ENCODE measurements at regions not wholly inside any gene's neighbourhood (a gene's known extent, or its start where the extent isn't known, plus 50 kb on each side); places are given as distances from the start of the nearest gene placed in this dataset.

GRCh38 chr6:119760046-119760445, 410.5 kb upstream of the MAN1A1 start:
- Histone ChIP-seq H3K79me2 (ENCODE audit: control insufficient read depth, insufficient read depth, low read length) (no peaks in the 10 kb centered on the region), H2AFZ (ENCODE audit: low read depth, low read length) (no peak overlapping the region), H3K9ac (ENCODE audit: insufficient read depth in 1 of 2, low read depth in 2 of 2, low read length in 2 of 2) (no peak overlapping the region), H3K27ac (ENCODE audit: extremely low read depth, low read depth, low read length) (no peak overlapping the region), H3K4me2 (ENCODE audit: insufficient read depth, low read length) (no peak overlapping the region), H3K4me1 (replicated peaks in 1 of 2; ENCODE audit: control insufficient read depth in 2 of 2, insufficient read depth in 2 of 2, low read length in 2 of 2) (no peaks in the 10 kb centered on the region), H4K20me1 (replicated peaks; ENCODE audit: control insufficient read depth, insufficient read depth, low read length) (no peaks in the 10 kb centered on the region), H3K36me3 (ENCODE audit: control insufficient read depth, insufficient read depth, low read length) (no peaks in the 10 kb centered on the region), H3K9me3 (replicated peaks; ENCODE audit: control insufficient read depth, insufficient read depth, low read depth, low read length) (no peaks in the 10 kb centered on the region), H3K27me3 (ENCODE audit: control insufficient read depth in 2 of 2, insufficient read depth in 2 of 2, low read length in 2 of 2) (0 out of 5 replicates have a peak, but pooled peaks cover 0 to 10% of the 10 kb centered on the region in 2 experiments), H3K4me3 (no peak overlapping the region), H3K9me1 (ENCODE audit: control insufficient read depth, insufficient read depth, low read length) (no peaks in the 10 kb centered on the region)
- 0% methylated on average over 1 of the region's 1 CpG for WGBS (ENCODE audit: insufficient coverage, low coverage, missing lambda C conversion rate)
- intact Hi-C loops (cut with micrococcal nuclease): no loop called here
- in situ Hi-C loops (cut with MboI): no loop called here
- FAIRE-seq (no peak), ATAC-seq (no peak), DNase-seq (ENCODE audit: extremely low read depth in 1 of 4, low spot score in 3 of 4) (no peak)
- TF ChIP-seq ZEB2 (IDR thresholded peaks at IDR 0.05) (no peak), ZNF124 (CRISPR knock-in tag; IDR thresholded peaks at IDR 0.05) (no peak)
- BruUV-seq (replicated peaks): no TSS peak
- ChIA-PET CTCF (ENCODE audit: low intra/inter-chr PET ratio) (no interaction called here), POLR2A (no interaction called here)

GRCh38 chr6:119758385-119758784, 408.8 kb upstream of the MAN1A1 start:
- no peaks in the 10 kb centered on the region for H3K79me2 ChIP-seq (ENCODE audit: control insufficient read depth, insufficient read depth, low read length)
- H2AFZ ChIP-seq (ENCODE audit: low read depth, low read length): no peak overlapping the region
- H3K36me3 ChIP-seq (ENCODE audit: control insufficient read depth, insufficient read depth, low read length): no peaks in the 10 kb centered on the region
- H3K4me3 ChIP-seq: no peak overlapping the region
- no peaks in the 10 kb centered on the region for H3K9me1 ChIP-seq (ENCODE audit: control insufficient read depth, insufficient read depth, low read length)
- ChIA-PET POLR2A (no interaction called here), CTCF (ENCODE audit: low intra/inter-chr PET ratio) (no interaction called here)
- DNase-seq (ENCODE audit: extremely low read depth in 1 of 4, low spot score in 3 of 4) (no peak), FAIRE-seq (no peak), ATAC-seq (no peak)
- no peak overlapping the region for H3K4me2 ChIP-seq (ENCODE audit: insufficient read depth, low read length)
- WGBS (ENCODE audit: insufficient coverage, low coverage, missing lambda C conversion rate): 6% methylated on average over 3 of the region's 3 CpGs
- H3K4me1 ChIP-seq (replicated peaks in 1 of 2; ENCODE audit: control insufficient read depth in 2 of 2, insufficient read depth in 2 of 2, low read length in 2 of 2): no peaks in the 10 kb centered on the region
- peaks cover 0 to 10% of the 10 kb centered on the region in 2 experiments; a peak in 1 of 5 replicates for H3K27me3 ChIP-seq (ENCODE audit: control insufficient read depth in 2 of 2, insufficient read depth in 2 of 2, low read length in 2 of 2)
- H3K27ac ChIP-seq (ENCODE audit: extremely low read depth, low read depth, low read length): no peak overlapping the region
- intact Hi-C loops (cut with micrococcal nuclease): no loop called here
- H4K20me1 ChIP-seq (replicated peaks; ENCODE audit: control insufficient read depth, insufficient read depth, low read length): no peaks in the 10 kb centered on the region
- BruUV-seq (replicated peaks): no TSS peak
- TF ChIP-seq SMARCE1 (IDR thresholded peaks at IDR 0.05) (no peak), TAF15 (IDR thresholded peaks at IDR 0.05; ENCODE audit: low read depth, low read length) (no peak), ZNF253 (CRISPR knock-in tag; conservative IDR thresholded peaks at IDR 0.05) (no peak), ZNF197 (CRISPR knock-in tag; IDR thresholded peaks at IDR 0.05; ENCODE audit: low read depth) (no peak), PYGO2 (tag; IDR thresholded peaks at IDR 0.05) (no peak), NFE2L1 (tag; IDR thresholded peaks at IDR 0.05; ENCODE audit: borderline replicate concordance, low read depth) (no peak), ZNF583 (CRISPR knock-in tag; IDR thresholded peaks at IDR 0.05) (no peak), ID3 (CRISPR knock-in tag; IDR thresholded peaks at IDR 0.05) (no peak), ID3 (tag; IDR thresholded peaks at IDR 0.05) (no peak)
- in situ Hi-C loops (cut with MboI): no loop called here
- no peaks in the 10 kb centered on the region for H3K9me3 ChIP-seq (replicated peaks; ENCODE audit: control insufficient read depth, insufficient read depth, low read depth, low read length)
- H3K9ac ChIP-seq (ENCODE audit: insufficient read depth in 1 of 2, low read depth in 2 of 2, low read length in 2 of 2): no peak overlapping the region
